ENCODE measurements at regions not wholly inside any gene's neighbourhood (a gene's known extent, or its start where the extent isn't known, plus 50 kb on each side); places are given as distances from the start of the nearest gene placed in this dataset.

DNA sequence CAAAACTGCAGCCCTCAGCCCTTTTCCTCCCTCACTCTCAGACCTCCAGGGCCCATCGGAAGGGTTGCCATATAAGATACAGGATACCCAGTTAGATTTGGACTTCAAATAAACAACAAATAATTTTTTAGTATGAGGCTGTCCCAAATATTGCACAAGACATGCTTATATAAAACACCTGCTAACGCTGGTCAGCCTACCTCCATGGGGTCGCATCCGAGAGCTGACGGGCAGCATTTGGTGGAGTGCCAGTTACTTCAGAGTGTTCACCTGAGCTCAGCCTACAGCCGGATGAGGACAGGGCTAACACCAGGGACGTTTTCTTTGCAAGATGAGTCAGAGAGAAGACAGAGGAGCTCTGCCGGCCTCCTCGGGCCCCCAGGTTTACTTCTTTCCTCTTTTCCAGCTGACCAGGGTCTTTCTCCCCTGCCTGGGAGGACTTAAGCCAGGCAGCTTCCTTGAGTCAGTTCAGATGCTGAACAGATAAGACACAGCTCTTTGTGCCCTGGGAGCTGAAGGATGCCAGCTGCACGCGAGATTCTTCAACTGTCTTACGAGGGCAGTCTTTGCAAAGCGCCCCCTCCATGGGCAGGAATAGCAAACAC, 141.2 kb upstream of the KCNG1 start:
- Histone ChIP-seq H3K18ac (ENCODE audit: low read depth, low read length) (no peak overlapping the region), H4K91ac (ENCODE audit: insufficient read depth, low read depth, low read length) (no peak overlapping the region), H2AK5ac (ENCODE audit: low read depth, low read length) (no peak overlapping the region), H4K5ac (ENCODE audit: low read depth, low read length) (no peak overlapping the region), H3K4me3 (ENCODE audit: insufficient read depth, low read depth, low read length) (no peak overlapping the region), H3K4ac (ENCODE audit: low read depth, low read length) (no peak overlapping the region), H3K79me1 (ENCODE audit: low read depth in 1 of 2, low read length in 2 of 2) (no peaks in the 10 kb centered on the region), H3K27me3 (ENCODE audit: control insufficient read depth, insufficient read depth, low read length) (peaks cover 51% of the 10 kb centered on the region), H3K4me1 (ENCODE audit: control insufficient read depth, insufficient read depth, low read length) (no peaks in the 10 kb centered on the region), H2BK5ac (ENCODE audit: low read depth, low read length, poor library complexity, severe bottlenecking) (no peak overlapping the region), H3K36me3 (ENCODE audit: control insufficient read depth, insufficient read depth, low read length) (no peaks in the 10 kb centered on the region), H2AK9ac (replicated peaks; ENCODE audit: low read depth, low read length, poor library complexity) (no peak overlapping the region), H3K14ac (replicated peaks; ENCODE audit: low read depth, low read length) (no peak overlapping the region), H3K27ac (ENCODE audit: insufficient read depth, low read length) (no peak overlapping the region), H2BK120ac (ENCODE audit: low read depth, low read length) (no peak overlapping the region), H3K9ac (ENCODE audit: low read depth, low read length) (no peak overlapping the region), H4K20me1 (ENCODE audit: insufficient read depth, low read length) (no peaks in the 10 kb centered on the region), H3K9me1 (ENCODE audit: insufficient read depth, low read length) (no peaks in the 10 kb centered on the region), H2AFZ (replicated peaks; ENCODE audit: low read length, poor library complexity) (no peak overlapping the region), H2BK20ac (ENCODE audit: low read depth, low read length) (no peak overlapping the region), H4K8ac (ENCODE audit: low read depth in 2 of 2, low read length in 2 of 2) (no peak overlapping the region), H3K4me2 (ENCODE audit: low read depth, low read length) (no peak overlapping the region), H3K56ac (ENCODE audit: extremely low read depth, insufficient read depth, low read length) (no peak overlapping the region), H3K23ac (ENCODE audit: low read depth, low read length) (no peak overlapping the region), H3K9me3 (ENCODE audit: control insufficient read depth, insufficient read depth, low read length) (no peaks in the 10 kb centered on the region), H2BK15ac (ENCODE audit: low read depth, low read length) (no peak overlapping the region)
- in situ Hi-C loops (cut with MboI; ENCODE audit: low sequenced_read_pairs) (no loop called here), dilution Hi-C loops (cut with HindIII; ENCODE audit: low sequenced_read_pairs, unreplicated experiment) (no loop called here), intact Hi-C loops (cut with micrococcal nuclease) (no loop called here)
- TF ChIP-seq BHLHE40 (IDR thresholded peaks at IDR 0.05; ENCODE audit: low read depth, low read length) (no peak), CEBPB (IDR thresholded peaks at IDR 0.05; ENCODE audit: low read depth, low read length) (peak; percentile 36)
- POLR2A ChIA-PET (ENCODE audit: unreplicated experiment): no interaction called here
- ATAC-seq (ENCODE audit: low read depth) (no peak), DNase-seq (no peak)
- BruUV-seq (replicated peaks): no TSS peak
- WGBS, 2 experiments (ENCODE audit: extremely low coverage in 2 of 2, insufficient read length in 1 of 2): 27% methylated on average over 2 of the region's 13 CpGs; no CpG with 5 or more reads in 1 of the 2 experiments
- CTCF ChIA-PET: no interaction called here

All from IMR-90 (cell line).